Endodermal cell (in vitro differentiated cells): ENCODE measurements at regions not wholly inside any gene's neighbourhood (a gene's known extent, or its start where the extent isn't known, plus 50 kb on each side); places are given as distances from the start of the nearest gene placed in this dataset.

Source experiments
- DNase-seq: peaks from one replicate; pipeline ENCODE4 v3.0.0-alpha.2; 2017
- H3K27ac ChIP-seq: 2 replicates; pipeline ENCODE4 v1.5.1; 2013; ENCODE audit warnings: mild to moderate bottlenecking, low read depth, low read length, moderate library complexity
- H3K27me3 ChIP-seq: 2 replicates; pipeline ENCODE4 v1.6.1; 2013; ENCODE audit warnings: mild to moderate bottlenecking, low read length, moderate library complexity; ENCODE audit not compliant: insufficient read depth, control insufficient read depth, poor library complexity, severe bottlenecking
- H3K36me3 ChIP-seq: 2 replicates; pipeline ENCODE4 v1.7.0; 2013; ENCODE audit warnings: mild to moderate bottlenecking, low read length, moderate library complexity; ENCODE audit not compliant: control insufficient read depth, insufficient read depth
- H3K4me1 ChIP-seq: one replicate; pipeline ENCODE4 v1.7.0; 2013; ENCODE audit warnings: low read length; ENCODE audit not compliant: control insufficient read depth, insufficient read depth
- H3K4me3 ChIP-seq: 2 replicates; pipeline ENCODE4 v1.5.1; 2013; ENCODE audit warnings: mild to moderate bottlenecking, low read length, moderate library complexity
- H3K9ac ChIP-seq: 2 replicates; pipeline ENCODE4 v1.6.1; 2013; ENCODE audit warnings: mild to moderate bottlenecking, low read length, moderate library complexity; ENCODE audit not compliant: poor library complexity, severe bottlenecking; ENCODE audit errors: extremely low read depth
- H3K9me3 ChIP-seq: 2 replicates; pipeline ENCODE4 v1.6.1; 2013; ENCODE audit warnings: mild to moderate bottlenecking, low read length, moderate library complexity; ENCODE audit not compliant: control insufficient read depth
- H3K27ac Mint-ChIP-seq: 2 replicates; pipeline ENCODE4 v1.8.0; 2020; ENCODE audit warnings: mixed read lengths
- H3K27me3 Mint-ChIP-seq: 2 replicates; pipeline ENCODE4 v1.8.0; 2021; ENCODE audit warnings: mild to moderate bottlenecking, mixed read lengths; ENCODE audit not compliant: insufficient read depth
- H3K36me3 Mint-ChIP-seq: 2 replicates; pipeline ENCODE4 v1.8.0; 2020; ENCODE audit warnings: low read depth, mixed read lengths
- H3K4me1 Mint-ChIP-seq: 2 replicates; pipeline ENCODE4 v1.8.0; 2020; ENCODE audit warnings: mixed read lengths
- H3K4me3 Mint-ChIP-seq: 2 replicates; pipeline ENCODE4 v1.8.0; 2020; ENCODE audit warnings: mild to moderate bottlenecking, moderate library complexity, mixed read lengths
- H3K9me3 Mint-ChIP-seq: 2 replicates; pipeline ENCODE4 v1.8.0; 2020; ENCODE audit warnings: mild to moderate bottlenecking, mixed read lengths
- WGBS, 2 experiments: methylation state at CpG; one replicate each; pipeline versions ENCODE4 v1.1.5 to v1.1.7; 2013; ENCODE audit warnings: missing lambda C conversion rate in 2 of 2, mixed read lengths in 1 of 2; ENCODE audit not compliant: insufficient coverage in 1 of 2, insufficient read length in 1 of 2; 5-methylcytosine and 5-hydroxymethylcytosine counted together
- TF ChIP-seq, protein P1 (sequence below): fragments of 200-600 bp; sonication (generic); conservative IDR thresholded peaks from 2 replicates; pipeline ENCODE4 v1.5.0; 2021; ENCODE audit warnings: antibody characterized with exemption, mild to moderate bottlenecking

DNA sequence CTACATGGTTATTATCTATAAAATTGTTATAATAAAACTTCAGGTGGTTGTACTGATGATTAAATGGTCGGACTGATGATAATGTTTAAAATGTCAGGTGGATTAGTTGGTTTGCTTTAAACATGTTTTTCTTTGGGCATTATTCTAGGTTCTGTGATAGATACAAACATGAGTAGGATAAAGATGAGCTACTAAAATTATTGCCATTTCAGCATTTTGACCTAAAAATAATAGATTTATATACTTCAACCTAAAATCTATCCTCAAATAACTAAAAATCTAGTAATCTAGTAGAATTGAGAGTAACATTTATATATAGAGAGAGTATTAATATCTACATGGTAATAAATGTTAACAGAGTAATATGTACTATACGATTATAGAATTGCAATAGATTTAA, 241.7 kb upstream of the CDH8 start:
- H3K4me1 ChIP-seq = peaks cover 3% of the 10 kb centered on the region
- no peaks in the 10 kb centered on the region for H3K9me3 ChIP-seq
- H3K36me3 ChIP-seq = no peaks in the 10 kb centered on the region
- no peak for DNase-seq
- H3K9me3 Mint-ChIP-seq = no peaks in the 10 kb centered on the region
- no peak overlapping the region for H3K27ac Mint-ChIP-seq
- H3K27me3 ChIP-seq = no peaks in the 10 kb centered on the region
- H3K36me3 Mint-ChIP-seq = no peaks in the 10 kb centered on the region
- H3K27me3 Mint-ChIP-seq = no peaks in the 10 kb centered on the region
- WGBS, 2 experiments = 92% methylated on average over 2 of the region's 2 CpGs; no CpG with 5 or more reads in 1 of the 2 experiments
- TF ChIP-seq, protein P1, sequence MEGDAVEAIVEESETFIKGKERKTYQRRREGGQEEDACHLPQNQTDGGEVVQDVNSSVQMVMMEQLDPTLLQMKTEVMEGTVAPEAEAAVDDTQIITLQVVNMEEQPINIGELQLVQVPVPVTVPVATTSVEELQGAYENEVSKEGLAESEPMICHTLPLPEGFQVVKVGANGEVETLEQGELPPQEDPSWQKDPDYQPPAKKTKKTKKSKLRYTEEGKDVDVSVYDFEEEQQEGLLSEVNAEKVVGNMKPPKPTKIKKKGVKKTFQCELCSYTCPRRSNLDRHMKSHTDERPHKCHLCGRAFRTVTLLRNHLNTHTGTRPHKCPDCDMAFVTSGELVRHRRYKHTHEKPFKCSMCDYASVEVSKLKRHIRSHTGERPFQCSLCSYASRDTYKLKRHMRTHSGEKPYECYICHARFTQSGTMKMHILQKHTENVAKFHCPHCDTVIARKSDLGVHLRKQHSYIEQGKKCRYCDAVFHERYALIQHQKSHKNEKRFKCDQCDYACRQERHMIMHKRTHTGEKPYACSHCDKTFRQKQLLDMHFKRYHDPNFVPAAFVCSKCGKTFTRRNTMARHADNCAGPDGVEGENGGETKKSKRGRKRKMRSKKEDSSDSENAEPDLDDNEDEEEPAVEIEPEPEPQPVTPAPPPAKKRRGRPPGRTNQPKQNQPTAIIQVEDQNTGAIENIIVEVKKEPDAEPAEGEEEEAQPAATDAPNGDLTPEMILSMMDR = no peak
- H3K9ac ChIP-seq = no peak overlapping the region
- H3K4me1 Mint-ChIP-seq = peaks cover 10% of the 10 kb centered on the region
- no peak overlapping the region for H3K4me3 ChIP-seq
- no peak overlapping the region for H3K27ac ChIP-seq
- H3K4me3 Mint-ChIP-seq = no peak overlapping the region

DNA sequence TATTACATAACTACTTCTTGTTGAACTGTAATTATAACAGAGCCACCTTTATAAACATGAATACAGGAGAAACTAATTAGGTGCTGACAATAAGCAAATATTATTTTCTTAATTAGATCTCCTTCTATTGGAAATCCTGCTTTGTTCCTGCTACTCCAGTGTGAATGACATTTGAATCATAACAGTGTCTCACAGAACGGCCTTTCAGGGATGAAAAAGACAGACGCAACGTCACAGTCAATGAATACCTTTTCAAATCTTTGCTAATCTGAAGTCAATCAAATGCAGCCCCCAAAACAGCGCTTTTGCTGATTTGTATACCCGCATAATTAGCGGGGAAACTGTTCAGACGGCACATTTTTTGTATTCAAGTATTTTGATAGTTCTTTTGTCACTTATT, 240.4 kb upstream of the CDH8 start:
- Histone ChIP-seq H3K4me1 (peaks cover 3% of the 10 kb centered on the region), H3K27me3 (no peaks in the 10 kb centered on the region), H3K9me3 (no peaks in the 10 kb centered on the region), H3K4me3 (no peak overlapping the region), H3K36me3 (no peaks in the 10 kb centered on the region), H3K9ac (no peak overlapping the region), H3K27ac (no peak overlapping the region)
- Mint-ChIP-seq H3K4me1 (peaks cover 18% of the 10 kb centered on the region), H3K27me3 (no peaks in the 10 kb centered on the region), H3K4me3 (no peak overlapping the region), H3K27ac (no peak overlapping the region), H3K36me3 (no peaks in the 10 kb centered on the region), H3K9me3 (no peaks in the 10 kb centered on the region)
- WGBS, 2 experiments = 86 to 92% methylated on average over 3 to 7 of the region's 7 CpGs
- no peak for DNase-seq
- TF ChIP-seq, protein P1 = no peak

DNA sequence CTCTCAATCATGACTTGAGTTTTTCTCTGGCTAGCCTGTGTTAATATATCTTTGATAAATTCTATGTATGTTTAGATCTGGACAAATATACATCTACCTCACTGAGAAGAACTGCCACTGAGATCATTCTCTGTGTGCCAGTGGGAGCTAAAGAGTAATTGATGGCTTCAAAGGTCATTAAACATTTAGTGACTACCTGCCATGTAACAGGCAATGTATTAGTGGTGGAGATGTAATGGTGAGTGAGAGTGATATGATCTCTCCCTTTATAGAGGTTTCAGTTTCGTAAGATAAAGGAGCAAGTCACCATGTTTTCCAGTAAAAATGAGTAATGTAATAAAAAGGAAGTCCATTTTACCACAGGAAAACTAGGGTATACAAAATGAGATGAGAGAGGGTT, 235.8 kb upstream of the CDH8 start:
- Mint-ChIP-seq H3K36me3 (no peaks in the 10 kb centered on the region), H3K27me3 (no peaks in the 10 kb centered on the region), H3K4me3 (no peak overlapping the region), H3K4me1 (peaks cover 14% of the 10 kb centered on the region), H3K9me3 (no peaks in the 10 kb centered on the region), H3K27ac (no peak overlapping the region)
- no peak for DNase-seq
- H3K9me3 ChIP-seq = no peaks in the 10 kb centered on the region
- H3K9ac ChIP-seq = no peak overlapping the region
- TF ChIP-seq, protein P1 = no peak
- H3K36me3 ChIP-seq = no peaks in the 10 kb centered on the region
- WGBS, 2 experiments = 93 to 100% methylated on average over 1 of the region's 1 CpG
- H3K27ac ChIP-seq = no peak overlapping the region
- no peaks in the 10 kb centered on the region for H3K4me1 ChIP-seq
- H3K27me3 ChIP-seq = no peaks in the 10 kb centered on the region
- H3K4me3 ChIP-seq = no peak overlapping the region
